HuH-7 (cell line): ENCODE measurements at regions not wholly inside any gene's neighbourhood (a gene's known extent, or its start where the extent isn't known, plus 50 kb on each side); places are given as distances from the start of the nearest gene placed in this dataset.
"Not testable (repeated sequence)": the region's sequence is repeated elsewhere in the genome, so short reads cannot be mapped to it uniquely, and the experiment has no call there.

Experiments
- DNase-seq: peaks from one replicate; pipeline ENCODE4 v3.0.0; 2011; ENCODE audit warnings: low spot score

DNA sequence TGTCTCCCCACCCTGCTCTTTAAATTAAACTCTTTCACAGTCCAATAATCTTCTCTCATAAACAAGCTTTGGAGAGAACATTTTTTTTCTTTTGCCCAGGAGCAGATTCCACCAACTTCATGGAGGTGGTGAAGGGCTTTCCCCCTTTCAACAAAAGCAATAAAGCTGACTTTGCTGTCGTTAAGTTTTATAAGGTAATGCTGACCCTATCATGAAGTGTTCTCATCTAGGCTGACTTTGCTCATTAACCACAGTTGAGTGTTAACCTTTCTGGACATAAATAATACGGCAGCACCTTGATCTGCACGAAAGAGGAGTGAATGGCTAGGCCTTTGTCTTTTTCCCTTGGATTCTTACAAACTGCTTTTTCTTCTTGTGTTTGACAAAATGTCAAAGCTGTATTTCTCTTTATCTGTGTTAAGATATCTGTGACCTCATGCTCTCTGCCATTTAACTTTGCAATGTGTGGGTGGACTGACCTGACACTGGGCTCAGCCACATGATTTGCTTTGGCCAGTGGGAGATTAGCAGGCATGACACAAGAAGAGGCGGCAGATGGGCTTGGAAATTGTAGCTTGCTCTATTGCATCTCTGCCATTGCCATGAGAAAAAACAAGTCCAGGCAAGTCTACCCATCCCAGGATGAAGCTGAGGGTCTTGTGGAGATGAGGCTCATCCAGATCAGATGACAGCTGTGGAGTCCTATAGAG, 470.9 kb upstream of the CCDC196 start:
- DNase-seq, result no peak

DNA sequence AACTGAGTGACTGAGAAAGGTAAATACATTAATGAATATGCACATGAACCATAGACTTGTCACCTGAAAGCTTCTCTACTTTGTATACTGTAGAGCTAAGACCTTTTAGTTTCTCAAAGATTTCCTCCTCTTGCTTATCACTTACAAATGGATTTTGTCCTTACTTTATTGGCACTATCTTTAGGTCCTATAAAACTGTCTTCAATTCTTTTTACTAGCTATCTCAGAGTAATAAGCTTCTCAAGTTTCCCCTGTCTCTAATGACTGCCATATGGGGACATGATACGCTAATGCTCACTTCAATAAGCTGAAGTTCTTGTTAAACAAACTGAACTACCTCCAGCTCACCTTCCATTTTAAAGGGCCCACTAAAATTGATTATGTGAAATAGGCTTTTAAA, 468.2 kb upstream of the CCDC196 start:
- no peak for DNase-seq

DNA sequence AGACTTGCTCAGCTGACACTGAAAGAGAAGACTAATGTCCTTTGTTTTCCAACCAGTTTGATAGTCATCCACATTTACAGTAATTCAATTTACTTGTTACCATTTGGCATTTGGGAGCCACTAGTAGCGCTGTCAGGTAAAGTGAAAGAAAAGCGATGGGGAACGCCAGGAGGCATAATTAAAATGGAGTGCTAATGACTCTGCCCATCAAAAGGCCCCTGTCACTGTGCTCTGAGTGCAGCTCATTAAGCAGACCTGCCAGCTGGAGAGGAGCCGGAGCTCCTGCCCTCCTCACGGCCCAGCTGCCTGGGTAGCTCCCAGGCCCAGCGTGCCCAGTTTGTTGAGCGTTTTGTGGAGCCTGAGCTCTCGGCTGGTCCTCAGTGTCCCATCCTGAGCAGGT, 463.6 kb upstream of the CCDC196 start:
- DNase-seq, result no peak

DNA sequence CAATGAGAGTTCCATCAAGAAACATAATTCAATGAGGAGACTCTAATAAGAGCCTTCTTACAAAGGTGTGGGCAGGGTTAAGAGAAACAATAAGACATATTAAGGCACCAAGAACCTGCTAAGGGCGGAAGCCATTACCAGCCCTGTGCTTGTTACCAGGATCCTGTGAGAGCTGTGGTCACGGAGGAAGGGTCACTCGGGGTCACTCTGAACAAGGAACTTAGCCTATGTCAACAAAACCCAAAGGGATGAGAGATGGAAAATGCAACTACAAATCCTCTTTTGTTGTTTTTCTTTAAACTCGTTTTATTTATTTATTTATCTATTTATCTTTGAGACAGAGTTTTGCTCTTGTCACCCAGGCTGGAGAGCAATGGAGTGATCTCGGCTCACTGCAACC, 460.4 kb upstream of the CCDC196 start:
- no peak for DNase-seq

DNA sequence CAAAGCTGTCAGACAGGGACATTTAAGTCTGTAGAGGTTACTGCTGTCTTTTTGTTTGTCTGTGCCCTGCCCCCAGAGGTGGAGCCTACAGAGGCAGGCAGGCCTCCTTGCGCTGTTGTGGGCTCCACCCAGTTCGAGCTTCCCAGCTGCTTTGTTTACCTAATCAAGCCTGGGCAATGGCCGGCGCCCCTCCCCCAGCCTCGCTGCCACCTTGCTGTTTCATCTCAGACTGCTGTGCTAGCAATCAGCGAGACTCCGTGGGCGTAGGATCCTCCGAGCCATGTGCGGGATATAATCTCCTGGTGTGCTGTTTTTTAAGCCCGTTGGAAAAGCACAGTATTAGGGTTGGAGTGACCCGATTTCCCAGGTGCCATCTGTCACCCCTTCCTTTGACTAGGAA, 454.2 kb upstream of the CCDC196 start:
- not testable (repeated sequence) for DNase-seq

DNA sequence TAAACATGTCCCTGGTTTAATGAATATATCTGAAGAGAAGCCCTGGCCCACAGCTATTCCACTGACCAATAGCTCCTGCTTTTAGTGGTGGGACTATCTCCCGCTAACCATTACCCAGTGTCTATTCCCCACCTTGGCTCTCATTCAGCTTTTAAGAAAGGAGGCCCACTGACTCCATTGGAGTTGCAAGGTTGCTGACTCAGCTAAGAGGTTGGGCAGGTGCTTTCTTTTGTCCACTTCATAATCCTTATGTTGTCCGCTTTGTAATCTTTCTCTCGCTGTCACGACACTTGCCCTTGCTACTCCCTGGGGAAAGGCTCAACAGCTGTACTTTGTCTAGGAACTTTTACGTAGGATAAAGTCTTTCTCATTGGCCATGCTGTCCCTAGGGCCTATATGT, 453.4 kb upstream of the CCDC196 start:
- DNase-seq, result no peak

DNA sequence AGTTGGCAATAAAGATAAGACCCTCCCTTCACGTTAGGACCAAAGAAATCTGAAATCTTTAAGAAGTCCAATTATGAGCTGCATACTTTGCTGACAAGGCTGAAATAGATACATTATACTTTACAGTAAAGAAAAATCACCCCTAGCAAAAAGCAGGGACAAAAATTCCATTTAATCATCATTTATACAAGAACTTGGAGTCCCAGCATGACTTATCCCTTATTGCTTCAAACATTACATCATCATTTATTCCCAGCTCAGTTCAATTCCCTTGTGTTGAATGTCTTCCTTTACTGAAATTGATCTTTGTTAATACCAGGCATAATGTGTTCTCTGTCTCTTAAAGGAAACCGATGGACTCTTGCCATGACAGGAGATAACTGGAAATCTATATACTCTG, 449.6 kb upstream of the CCDC196 start:
- DNase-seq, result no peak

DNA sequence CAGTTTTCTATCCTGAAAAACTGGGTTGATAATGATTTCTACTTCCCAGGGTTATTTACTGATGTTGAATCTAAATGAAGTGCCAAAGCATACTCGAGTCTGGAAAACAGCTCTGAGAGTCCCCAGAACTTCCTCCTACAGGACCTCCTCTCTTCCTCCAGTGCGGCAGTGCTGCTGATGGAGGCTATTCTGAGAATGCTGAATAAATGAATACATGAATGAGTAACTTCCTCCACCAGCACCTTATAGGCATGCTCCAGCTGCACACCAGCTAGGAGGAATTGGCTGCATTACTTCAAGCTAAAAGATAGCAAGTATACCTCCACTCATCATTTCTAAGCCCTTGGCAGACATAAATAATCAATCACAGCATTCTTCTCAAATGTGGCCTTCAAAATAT, 448.8 kb upstream of the CCDC196 start:
- DNase-seq, result no peak

DNA sequence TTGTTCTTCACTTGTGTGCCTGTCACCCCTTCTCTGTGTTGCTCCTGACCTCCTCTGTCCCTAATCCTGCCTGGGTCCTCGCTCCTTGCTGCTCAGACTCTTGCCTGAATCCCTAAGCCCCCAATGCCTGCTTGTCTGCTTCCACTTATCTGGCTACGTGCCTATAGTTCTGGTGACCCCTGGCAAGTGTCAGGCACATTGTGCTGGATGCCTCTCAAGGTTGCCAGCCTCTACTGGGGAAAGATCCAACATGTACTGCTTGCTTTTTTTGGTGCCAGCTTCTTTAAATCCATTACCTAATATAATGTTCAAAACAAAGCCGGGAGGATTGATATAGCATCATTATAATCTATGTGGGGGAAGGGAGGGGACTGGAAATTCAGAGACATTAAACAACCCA, 448.0 kb upstream of the CCDC196 start:
- DNase-seq, result no peak

DNA sequence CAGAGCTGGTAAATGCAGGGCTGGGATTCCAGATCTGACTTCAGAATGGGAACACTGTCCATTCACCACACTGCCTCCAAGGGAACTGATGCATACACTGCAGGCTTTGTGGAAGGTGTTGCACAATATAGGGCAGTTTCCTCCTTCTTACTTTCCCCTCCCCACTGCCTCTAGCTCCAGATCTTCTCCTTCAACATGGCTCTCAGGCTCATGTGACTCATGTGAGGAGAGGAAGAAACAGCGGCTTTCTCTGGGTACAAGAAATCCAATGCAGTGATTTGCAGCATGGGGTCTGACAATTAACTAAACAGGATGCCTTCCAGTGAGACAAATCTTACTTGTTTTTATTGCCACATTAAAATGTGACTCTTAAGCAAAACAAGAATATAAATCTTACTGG, 447.6 kb upstream of the CCDC196 start:
- DNase-seq, result peak; percentile 11

DNA sequence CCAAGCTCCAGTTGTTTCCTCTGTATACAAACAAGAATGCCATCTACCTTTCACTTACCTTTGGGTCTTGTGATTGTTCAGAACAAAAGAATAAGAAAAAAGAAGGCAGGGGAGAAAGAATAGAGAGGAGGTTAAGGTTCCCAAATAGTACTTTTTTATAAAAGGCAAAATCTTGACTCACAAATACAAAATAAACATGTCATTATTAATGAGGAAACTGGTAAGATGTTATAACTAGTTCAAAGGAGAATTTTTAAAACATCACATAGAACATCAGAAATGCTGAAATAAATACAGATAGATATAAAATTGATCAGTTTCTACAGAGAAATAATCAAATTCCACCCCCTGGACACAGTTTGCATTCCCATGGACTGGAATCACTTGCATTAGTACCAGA, 446.7 kb upstream of the CCDC196 start:
- DNase-seq, result no peak

DNA sequence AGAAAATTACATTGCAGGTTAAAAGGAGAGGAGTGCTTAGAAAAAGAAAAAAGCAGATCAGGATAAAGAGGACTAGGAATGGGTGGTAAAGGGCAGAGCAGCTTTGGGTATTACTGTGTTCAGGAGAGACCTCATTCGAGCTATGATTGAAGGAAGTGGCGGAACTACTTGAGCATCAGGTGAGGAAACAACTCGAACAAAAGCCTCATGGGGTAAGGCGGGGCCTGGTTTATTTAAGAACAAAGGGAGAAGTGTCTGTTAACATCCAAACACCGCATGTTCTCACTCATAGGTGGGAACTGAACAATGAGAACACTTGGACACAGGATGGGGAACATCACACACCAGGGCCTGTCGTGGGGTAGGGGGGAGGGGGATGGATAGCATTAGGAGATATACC, 444.6 kb upstream of the CCDC196 start:
- no peak for DNase-seq

DNA sequence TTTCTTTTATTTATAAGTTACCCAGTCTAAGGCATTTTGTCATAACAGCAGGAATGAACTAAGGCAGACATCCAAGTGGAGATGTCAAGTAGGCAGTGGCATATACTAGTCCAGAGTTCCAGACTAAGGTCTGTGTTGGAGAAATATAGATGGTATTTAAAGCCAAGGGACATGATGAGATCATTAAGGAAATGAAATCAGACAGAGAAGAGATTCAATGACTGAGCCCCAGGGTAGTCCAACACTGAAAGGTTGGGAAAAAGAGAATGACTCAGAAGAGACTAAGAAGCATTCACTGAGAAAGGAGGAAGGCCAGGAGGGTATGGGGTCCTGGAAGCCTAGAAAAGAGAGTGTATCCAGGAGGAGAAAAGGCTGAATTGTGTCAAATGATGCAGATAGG, 442.2 kb upstream of the CCDC196 start:
- DNase-seq, result no peak

DNA sequence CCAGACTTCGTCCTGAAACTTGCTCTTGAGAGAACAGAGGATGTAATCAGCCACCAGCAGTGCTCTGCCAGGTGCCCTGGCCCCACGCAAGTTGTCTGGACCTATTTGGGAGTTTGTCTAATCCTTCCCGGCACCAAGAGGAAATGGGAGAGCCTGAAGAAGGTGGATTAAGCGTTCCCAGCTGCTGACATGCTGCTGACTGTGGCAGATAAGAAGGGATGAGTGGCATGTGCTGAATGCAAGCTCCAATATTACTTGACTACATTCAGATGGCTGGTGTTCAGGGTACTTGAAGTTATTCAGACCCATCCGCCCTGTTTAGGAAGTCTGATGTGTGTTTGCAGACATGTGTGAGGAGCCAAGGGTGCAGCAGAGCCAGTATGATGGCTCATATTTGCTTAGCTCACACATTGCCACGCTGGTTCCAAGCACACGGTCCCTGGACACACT, 440.6 kb upstream of the CCDC196 start:
- DNase-seq, result no peak

DNA sequence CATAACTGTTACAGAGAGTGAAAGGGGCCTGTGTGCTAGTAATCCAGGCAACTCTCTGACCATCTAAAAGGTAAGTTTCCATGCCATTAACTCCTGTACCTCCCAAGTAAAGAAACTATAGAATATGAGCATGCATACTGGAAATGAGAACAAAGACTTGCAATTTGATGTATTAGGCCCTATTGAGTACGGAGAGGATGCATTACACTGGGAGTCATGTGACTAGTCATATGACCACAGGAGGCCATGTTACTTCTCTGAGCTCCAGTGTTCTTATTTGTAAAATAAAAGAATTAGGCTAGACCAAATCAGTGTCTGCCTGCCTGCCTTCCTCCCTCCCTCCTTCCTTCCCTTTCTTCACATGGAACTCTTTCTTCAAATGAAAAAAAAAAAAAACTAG, 440.1 kb upstream of the CCDC196 start:
- DNase-seq, result no peak

DNA sequence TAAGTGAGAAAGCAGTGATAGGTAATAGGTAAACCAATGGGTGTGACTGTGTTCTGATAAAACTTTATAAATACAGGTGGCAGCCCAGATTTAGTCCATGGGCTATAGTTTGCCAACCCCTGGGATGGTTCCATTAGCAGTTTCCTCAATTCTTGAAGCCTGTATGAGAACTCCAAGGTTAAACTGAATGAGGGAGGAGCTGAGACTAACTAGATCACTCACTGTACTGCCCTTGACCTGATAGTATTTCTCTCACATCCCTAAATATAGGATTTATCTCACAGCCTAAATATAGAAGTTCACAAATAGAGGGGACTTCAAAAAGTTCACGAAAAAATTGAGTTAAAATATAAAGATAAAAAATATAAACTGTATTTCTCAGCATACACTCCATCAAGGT, 439.6 kb upstream of the CCDC196 start:
- DNase-seq, result no peak

DNA sequence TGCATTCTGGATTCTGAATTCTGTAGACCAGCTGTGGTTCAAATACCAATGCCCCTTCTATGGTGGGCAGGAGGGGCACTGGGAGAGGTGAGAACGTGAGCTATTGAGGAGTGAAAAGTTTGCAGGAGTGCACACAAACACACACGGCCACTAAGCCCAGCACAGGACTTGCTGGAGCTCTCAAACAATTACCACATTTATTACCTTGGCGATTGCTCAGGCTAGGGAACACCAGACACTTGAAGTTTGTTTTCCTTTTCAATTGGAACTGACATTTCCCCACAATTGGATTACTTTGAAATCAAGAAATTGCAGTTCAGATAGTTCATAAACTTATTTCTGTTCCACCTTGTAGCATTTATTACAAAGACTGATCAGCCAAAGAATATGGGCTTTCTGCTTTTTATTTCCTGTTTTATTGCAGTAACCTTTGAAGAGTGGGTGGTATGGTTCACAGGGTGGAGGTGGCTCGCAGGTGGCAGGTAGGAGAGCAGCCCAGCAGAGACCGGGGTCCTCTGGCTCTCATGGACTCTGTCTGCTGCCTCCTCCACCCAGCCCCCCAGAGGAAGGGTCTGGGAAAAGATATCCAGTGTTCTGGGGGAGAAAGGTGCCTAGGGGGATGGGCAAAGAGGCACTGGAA, 429.8 kb upstream of the CCDC196 start:
- no peak for DNase-seq

DNA sequence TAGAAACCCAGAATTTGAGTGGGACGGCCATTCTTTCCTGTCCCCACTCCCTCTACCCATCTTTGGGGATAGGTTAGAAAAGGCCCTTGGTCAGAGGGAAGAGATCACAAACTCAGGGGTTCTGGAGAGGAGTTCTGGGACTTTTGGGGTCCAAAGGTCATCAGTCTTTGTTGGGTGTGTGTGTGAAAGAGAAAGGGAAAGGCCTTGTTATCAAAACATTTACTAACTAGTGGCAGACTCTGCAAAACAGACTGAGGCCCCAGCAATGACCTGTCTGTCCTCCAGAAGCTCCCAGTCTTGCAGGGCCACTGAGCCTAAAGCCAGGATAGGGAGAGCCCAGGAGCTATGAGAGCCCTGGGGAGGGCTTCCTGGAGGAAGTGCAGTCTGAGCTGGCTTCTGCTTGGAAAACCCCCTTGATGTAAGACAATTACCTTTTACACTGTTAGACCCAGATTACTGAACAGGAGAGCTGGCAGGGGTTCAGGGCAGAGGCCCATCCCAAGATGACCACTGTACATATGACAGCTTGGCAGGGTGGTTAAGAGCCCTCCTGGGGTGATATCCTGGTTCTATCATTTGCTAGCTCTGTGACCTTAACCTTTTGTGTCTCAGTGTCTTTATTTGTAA, 429.1 kb upstream of the CCDC196 start:
- DNase-seq, result no peak

DNA sequence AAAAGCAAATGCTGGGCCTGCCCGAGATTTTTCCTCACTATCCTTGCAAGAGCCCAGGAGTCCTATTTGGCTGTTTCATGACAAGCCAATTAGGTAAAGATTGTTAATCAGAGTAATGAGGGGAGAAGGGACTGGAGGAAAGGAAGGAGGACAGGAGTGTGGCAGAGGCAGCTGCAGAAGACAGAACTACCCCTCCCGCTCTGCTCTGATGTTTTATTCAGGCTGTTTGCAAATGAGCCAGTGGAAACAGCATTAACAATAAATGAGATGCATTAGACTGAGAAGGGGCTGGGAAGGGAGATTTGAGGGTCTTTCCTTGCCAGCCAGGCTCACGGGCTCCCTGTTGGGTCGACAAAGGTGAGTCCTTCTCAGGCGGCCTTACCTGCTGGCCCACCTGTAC, 421.0 kb upstream of the CCDC196 start:
- no peak for DNase-seq

DNA sequence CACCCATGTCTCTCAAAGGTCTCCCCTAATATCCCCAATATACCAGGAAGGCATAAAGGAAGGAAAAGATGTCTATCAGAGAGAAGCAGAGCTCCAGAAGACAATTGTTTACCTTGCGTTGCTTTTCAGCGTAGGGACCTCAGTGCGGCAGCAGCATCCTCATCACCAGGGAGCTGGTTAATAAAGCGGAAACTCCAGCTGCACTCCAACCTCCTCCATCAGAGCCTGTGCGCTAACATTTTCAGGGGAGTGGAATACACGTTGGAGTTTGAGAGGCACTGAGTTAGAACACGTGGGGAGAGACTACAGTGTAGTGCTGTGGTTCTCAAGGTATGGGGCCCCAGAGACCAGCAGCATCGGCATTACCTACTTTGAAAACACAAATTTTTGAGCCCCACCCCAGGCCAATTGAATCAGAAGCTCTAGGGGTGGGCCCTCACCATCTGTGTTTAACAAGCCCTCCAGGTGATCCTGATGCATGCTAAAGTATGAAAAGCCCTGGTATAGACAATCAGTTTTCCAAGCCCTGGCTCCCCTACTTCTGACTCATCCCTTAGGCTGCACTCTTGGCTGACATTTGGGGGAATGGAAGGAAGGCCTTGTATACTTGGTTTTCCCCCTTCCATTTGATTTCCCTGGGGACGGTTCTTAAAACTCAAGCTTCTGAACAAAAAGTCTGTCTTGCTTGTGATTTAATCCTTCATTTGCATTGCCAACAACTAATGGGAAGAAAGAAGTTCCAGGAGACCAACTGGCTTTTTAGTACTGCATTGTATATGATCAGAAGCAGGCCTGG, 419.0 kb upstream of the CCDC196 start:
- DNase-seq, result no peak

DNA sequence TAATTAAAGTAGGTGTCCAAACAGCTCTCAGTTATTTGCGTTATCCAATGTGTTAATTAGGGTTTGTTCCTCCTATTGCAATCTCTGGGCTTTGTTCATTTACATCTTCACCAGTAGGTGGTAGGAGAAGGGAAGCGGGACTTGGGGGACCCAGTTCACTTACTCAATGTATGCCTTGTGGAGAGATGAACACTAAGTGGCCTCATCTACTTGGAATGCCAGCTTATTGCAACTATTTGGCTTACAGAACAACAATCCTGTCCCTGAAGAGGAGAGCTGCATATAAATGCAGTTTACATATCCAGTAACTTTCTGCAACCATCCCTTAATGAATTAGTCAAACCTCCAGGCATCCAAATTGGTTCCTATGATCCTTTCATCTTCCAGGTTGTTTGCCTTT, 417.1 kb upstream of the CCDC196 start:
- no peak for DNase-seq

DNA sequence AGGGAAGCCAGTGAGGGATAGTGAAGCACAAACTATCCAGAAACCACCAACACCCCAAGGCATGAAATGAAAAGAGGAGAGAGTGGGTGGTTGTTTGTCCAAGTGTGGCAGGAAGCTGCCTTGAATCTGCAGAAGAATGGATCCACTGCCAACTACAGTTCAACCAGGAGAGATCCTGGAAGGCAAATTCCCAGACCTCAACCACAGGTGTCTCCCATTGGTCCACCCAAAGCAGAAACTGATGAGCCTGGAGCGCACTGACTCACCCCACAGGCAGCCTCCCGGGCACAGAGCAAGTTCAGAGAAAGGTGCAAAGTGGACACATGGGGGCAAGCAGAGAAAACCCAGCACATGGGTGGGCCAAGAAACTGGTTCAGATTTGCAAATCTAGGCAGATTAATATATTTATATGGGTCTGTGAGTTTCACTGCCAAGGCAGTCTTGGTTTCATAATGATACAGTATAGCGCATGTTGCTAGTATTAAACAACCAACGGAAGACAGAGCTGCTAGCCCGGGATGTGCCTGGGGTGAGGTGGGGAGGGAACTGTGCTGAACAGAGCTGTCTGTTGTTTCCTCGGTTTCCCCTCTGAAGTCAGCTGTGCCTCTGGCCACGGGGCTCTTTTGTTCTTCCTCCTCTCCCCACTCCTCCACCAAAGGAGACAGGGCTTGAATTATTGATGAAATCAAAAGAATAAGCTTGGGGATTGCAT, 416.2 kb upstream of the CCDC196 start:
- no peak for DNase-seq
